GM12891 (cell line): ENCODE measurements at regions not wholly inside any gene's neighbourhood (a gene's known extent, or its start where the extent isn't known, plus 50 kb on each side); places are given as distances from the start of the nearest gene placed in this dataset.

ENCODE experiments used
- POLR2A ChIP-seq: IDR thresholded peaks from 2 replicates; pipeline ENCODE4 v1.6.1; 2011; ENCODE audit warnings: low read depth, low read length, control low read depth
- POLR2AphosphoS5 ChIP-seq: IDR thresholded peaks from 2 replicates; pipeline ENCODE4 v1.6.1; 2011; ENCODE audit warnings: low read depth, low read length, control low read depth
- SPI1 ChIP-seq: IDR thresholded peaks from 2 replicates; pipeline ENCODE4 v1.6.1; 2011; ENCODE audit warnings: low read depth, low read length, control low read depth

DNA sequence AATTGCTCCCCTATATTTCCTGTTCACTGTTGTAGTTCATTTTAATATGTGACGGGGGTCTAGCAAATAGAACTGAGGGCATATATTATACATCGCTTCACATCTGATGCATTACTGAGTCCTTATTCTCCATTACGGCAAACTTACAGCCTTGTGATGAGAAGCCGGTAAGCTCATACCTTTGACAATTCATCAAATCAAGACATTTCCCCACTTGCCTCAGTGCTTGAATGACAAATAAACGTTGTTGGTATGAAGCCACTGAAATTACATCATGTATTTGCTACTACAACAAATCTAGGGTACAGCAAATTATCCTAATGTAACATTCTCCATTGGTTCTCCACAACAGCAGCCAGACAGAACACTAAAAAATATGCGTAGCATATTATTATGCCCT is 1999.8 kb downstream of the LRRC4C start:
- TF ChIP-seq POLR2AphosphoS5 (no peak), SPI1 (no peak), POLR2A (no peak)
